ENCODE measurements at regions not wholly inside any gene's neighbourhood (a gene's known extent, or its start where the extent isn't known, plus 50 kb on each side); places are given as distances from the start of the nearest gene placed in this dataset.

GRCh38 chr13:48773531-48774275, 120.0 kb downstream of the CYSLTR2 start:
- H3K27ac Mint-ChIP-seq: peak overlapping the region in 3 of 7 donors; percentile 28 to 79 (median 37)
- H4K20me1 ChIP-seq (ENCODE audit: insufficient read depth, low read length): no peaks in the 10 kb centered on the region
- no peak for DNase-seq
- H3K4me3 ChIP-seq (replicated peaks in 1 of 3; ENCODE audit: low read depth in 2 of 3, low read length in 3 of 3): no peak overlapping the region
- intact Hi-C loops (cut with micrococcal nuclease): no loop called here
- H3K4me1 Mint-ChIP-seq: peaks cover 18% of the 10 kb centered on the region
- H3K36me3 Mint-ChIP-seq: peaks cover 0 to 1% of the 10 kb centered on the region in 2 donors
- WGBS (ENCODE audit: insufficient coverage): 73% methylated on average over 1 of the region's 2 CpGs
- TF ChIP-seq, protein P1, sequence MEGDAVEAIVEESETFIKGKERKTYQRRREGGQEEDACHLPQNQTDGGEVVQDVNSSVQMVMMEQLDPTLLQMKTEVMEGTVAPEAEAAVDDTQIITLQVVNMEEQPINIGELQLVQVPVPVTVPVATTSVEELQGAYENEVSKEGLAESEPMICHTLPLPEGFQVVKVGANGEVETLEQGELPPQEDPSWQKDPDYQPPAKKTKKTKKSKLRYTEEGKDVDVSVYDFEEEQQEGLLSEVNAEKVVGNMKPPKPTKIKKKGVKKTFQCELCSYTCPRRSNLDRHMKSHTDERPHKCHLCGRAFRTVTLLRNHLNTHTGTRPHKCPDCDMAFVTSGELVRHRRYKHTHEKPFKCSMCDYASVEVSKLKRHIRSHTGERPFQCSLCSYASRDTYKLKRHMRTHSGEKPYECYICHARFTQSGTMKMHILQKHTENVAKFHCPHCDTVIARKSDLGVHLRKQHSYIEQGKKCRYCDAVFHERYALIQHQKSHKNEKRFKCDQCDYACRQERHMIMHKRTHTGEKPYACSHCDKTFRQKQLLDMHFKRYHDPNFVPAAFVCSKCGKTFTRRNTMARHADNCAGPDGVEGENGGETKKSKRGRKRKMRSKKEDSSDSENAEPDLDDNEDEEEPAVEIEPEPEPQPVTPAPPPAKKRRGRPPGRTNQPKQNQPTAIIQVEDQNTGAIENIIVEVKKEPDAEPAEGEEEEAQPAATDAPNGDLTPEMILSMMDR (IDR thresholded peaks at IDR 0.05): no peak
- no peak overlapping the region for H3K9ac ChIP-seq (ENCODE audit: insufficient read depth, low read length, poor library complexity, severe bottlenecking)
- no peak overlapping the region for H3K4me3 Mint-ChIP-seq
- no peak overlapping the region for H3K4me2 ChIP-seq (replicated peaks; ENCODE audit: extremely low read depth, low read length, poor library complexity, severe bottlenecking)
- peaks cover 0 to 3% (median 0%) of the 10 kb centered on the region in 7 donors for H3K9me3 Mint-ChIP-seq
- H3K27me3 ChIP-seq (ENCODE audit: control insufficient read depth in 2 of 2, insufficient read depth in 2 of 2, low read length in 2 of 2): no peaks in the 10 kb centered on the region
- H2AFZ ChIP-seq (ENCODE audit: insufficient read depth, low read depth, low read length, poor library complexity, severe bottlenecking): peak overlapping the region; percentile 3
- H3K36me3 ChIP-seq (replicated peaks in 1 of 2; ENCODE audit: control insufficient read depth in 1 of 2, insufficient read depth in 2 of 2, low read length in 2 of 2): no peaks in the 10 kb centered on the region
- no peaks in the 10 kb centered on the region for H3K9me3 ChIP-seq (replicated peaks in 1 of 2; ENCODE audit: control insufficient read depth in 1 of 2, insufficient read depth in 1 of 2, low read length in 2 of 2)
- H3K27me3 Mint-ChIP-seq (ENCODE audit: low read depth in 3 of 3): peaks cover 0 to 3% (median 2%) of the 10 kb centered on the region in 3 donors
- no peaks in the 10 kb centered on the region for H3K4me1 ChIP-seq (ENCODE audit: control insufficient read depth in 1 of 2, insufficient read depth in 2 of 2, low read length in 2 of 2)
- H3K79me2 ChIP-seq (ENCODE audit: insufficient read depth, low read length): no peaks in the 10 kb centered on the region
- no peak overlapping the region for H3K27ac ChIP-seq (ENCODE audit: low read depth in 1 of 2, low read length in 2 of 2)

GRCh38 chr13:48775285-48775684, 121.6 kb downstream of the CYSLTR2 start:
- no peaks in the 10 kb centered on the region for H3K4me1 ChIP-seq (ENCODE audit: control insufficient read depth in 1 of 2, insufficient read depth in 2 of 2, low read length in 2 of 2)
- peaks cover 0 to 7% of the 10 kb centered on the region in 2 donors for H3K9me3 ChIP-seq (replicated peaks in 1 of 2; ENCODE audit: control insufficient read depth in 1 of 2, insufficient read depth in 1 of 2, low read length in 2 of 2)
- no peaks in the 10 kb centered on the region for H3K27me3 ChIP-seq (ENCODE audit: control insufficient read depth in 2 of 2, insufficient read depth in 2 of 2, low read length in 2 of 2)
- intact Hi-C loops (cut with micrococcal nuclease): no loop called here
- TF ChIP-seq, protein P1 (IDR thresholded peaks at IDR 0.05): no peak
- H3K4me2 ChIP-seq (replicated peaks; ENCODE audit: extremely low read depth, low read length, poor library complexity, severe bottlenecking): no peak overlapping the region
- H3K4me3 Mint-ChIP-seq: no peak overlapping the region
- H3K27me3 Mint-ChIP-seq (ENCODE audit: low read depth in 3 of 3): peaks cover 0 to 3% (median 2%) of the 10 kb centered on the region in 3 donors
- H2AFZ ChIP-seq (ENCODE audit: insufficient read depth, low read depth, low read length, poor library complexity, severe bottlenecking): no peak overlapping the region
- no peak for DNase-seq
- H3K4me1 Mint-ChIP-seq: peaks cover 13% of the 10 kb centered on the region
- no peaks in the 10 kb centered on the region for H4K20me1 ChIP-seq (ENCODE audit: insufficient read depth, low read length)
- no peak overlapping the region for H3K4me3 ChIP-seq (replicated peaks in 1 of 3; ENCODE audit: low read depth in 2 of 3, low read length in 3 of 3)
- WGBS (ENCODE audit: insufficient coverage): no CpG with 5 or more reads among the region's 2 CpGs
- H3K27ac Mint-ChIP-seq: no peak overlapping the region
- H3K79me2 ChIP-seq (ENCODE audit: insufficient read depth, low read length): no peaks in the 10 kb centered on the region
- H3K36me3 Mint-ChIP-seq: no peaks in the 10 kb centered on the region
- H3K27ac ChIP-seq (ENCODE audit: low read depth in 1 of 2, low read length in 2 of 2): no peak overlapping the region
- H3K36me3 ChIP-seq (replicated peaks in 1 of 2; ENCODE audit: control insufficient read depth in 1 of 2, insufficient read depth in 2 of 2, low read length in 2 of 2): no peaks in the 10 kb centered on the region
- peaks cover 0 to 11% (median 4%) of the 10 kb centered on the region in 7 donors for H3K9me3 Mint-ChIP-seq
- H3K9ac ChIP-seq (ENCODE audit: insufficient read depth, low read length, poor library complexity, severe bottlenecking): no peak overlapping the region
